Amniotic stem cell (primary cell): ENCODE measurements at regions not wholly inside any gene's neighbourhood (a gene's known extent, or its start where the extent isn't known, plus 50 kb on each side); places are given as distances from the start of the nearest gene placed in this dataset.
A peak's percentile ranks its signal among the peaks of the same experiment; 100 is the strongest.
"Not testable (repeated sequence)": the region's sequence is repeated elsewhere in the genome, so short reads cannot be mapped to it uniquely, and the experiment has no call there.

Source experiments
- DNase-seq: peaks from one replicate; lab custom pipeline; 2025; lab: John Stamatoyannopoulos, UW

- DNase-seq: no peak
Observed at GRCh38 chr6:74579794-74580193, 626.1 kb downstream of the COL12A1 start.

- no peak for DNase-seq
Observed at GRCh38 chr6:74579047-74579446, 626.8 kb downstream of the COL12A1 start.

GRCh38 chr6:74578339-74578738 is 627.5 kb downstream of the COL12A1 start:
- DNase-seq: no peak

- no peak for DNase-seq
Observed at GRCh38 chr6:74577619-74578018, 628.2 kb downstream of the COL12A1 start.

GRCh38 chr6:74574794-74575193 is 631.1 kb downstream of the COL12A1 start:
- DNase-seq: no peak

- DNase-seq: no peak
Observed at GRCh38 chr6:74573613-74574012, 632.2 kb downstream of the COL12A1 start.

GRCh38 chr6:74570044-74570443 is 635.8 kb downstream of the COL12A1 start:
- DNase-seq: no peak

- DNase-seq: no peak
Observed at GRCh38 chr6:74568861-74569260, 637.0 kb downstream of the COL12A1 start.

GRCh38 chr6:74567923-74568290 is 637.9 kb downstream of the COL12A1 start:
- not testable (repeated sequence) for DNase-seq

GRCh38 chr6:74567281-74567922 is 638.5 kb downstream of the COL12A1 start:
- DNase-seq: no peak

GRCh38 chr6:74557236-74557635 is 648.6 kb downstream of the COL12A1 start:
- no peak for DNase-seq

GRCh38 chr6:74554041-74554440 is 651.8 kb downstream of the COL12A1 start:
- no peak for DNase-seq

GRCh38 chr6:74551896-74552295 is 654.0 kb downstream of the COL12A1 start:
- DNase-seq: no peak

- no peak for DNase-seq
Observed at GRCh38 chr6:74550821-74551220, 655.0 kb downstream of the COL12A1 start.

GRCh38 chr6:74549746-74550145 is 656.1 kb downstream of the COL12A1 start:
- DNase-seq: no peak

GRCh38 chr6:74534465-74535211 is 671.2 kb downstream of the COL12A1 start:
- no peak for DNase-seq

- peak; percentile 31 for DNase-seq
Observed at GRCh38 chr6:74519163-74519562, 686.7 kb downstream of the COL12A1 start.

- no peak for DNase-seq
Observed at GRCh38 chr6:74518035-74518434, 687.8 kb downstream of the COL12A1 start.

GRCh38 chr6:74510878-74511277 is 695.0 kb downstream of the COL12A1 start:
- DNase-seq: no peak

- DNase-seq: no peak
Observed at GRCh38 chr6:74507649-74508048, 698.2 kb downstream of the COL12A1 start.

GRCh38 chr6:74505391-74505790 is 700.5 kb downstream of the COL12A1 start:
- no peak for DNase-seq

GRCh38 chr6:74504941-74505340 is 700.9 kb downstream of the COL12A1 start:
- DNase-seq: no peak

- DNase-seq: no peak
Observed at GRCh38 chr6:74492587-74492986, 713.3 kb downstream of the COL12A1 start.
